ENCODE measurements at regions not wholly inside any gene's neighbourhood (a gene's known extent, or its start where the extent isn't known, plus 50 kb on each side); places are given as distances from the start of the nearest gene placed in this dataset.

- TF ChIP-seq SPI1 (IDR thresholded peaks at IDR 0.05; ENCODE audit: low read depth, low read length) (no peak), POLR2A (IDR thresholded peaks at IDR 0.05; ENCODE audit: low read depth, low read length) (no peak), POLR2AphosphoS5 (IDR thresholded peaks at IDR 0.05; ENCODE audit: low read depth, low read length) (no peak)
These were observed 419.9 kb upstream of the DAB1 start for GRCh38 chr1:57843760-57844159.
